SHP77 treated with DMSO at 0.1 percent for 48 hours (cell line): ENCODE measurements at regions not wholly inside any gene's neighbourhood (a gene's known extent, or its start where the extent isn't known, plus 50 kb on each side); places are given as distances from the start of the nearest gene placed in this dataset.
"Not testable (repeated sequence)": the region's sequence is repeated elsewhere in the genome, so short reads cannot be mapped to it uniquely, and the experiment has no call there.

Source experiments
- DNase-seq: peaks from one replicate; lab custom pipeline; 2025; lab: John Stamatoyannopoulos, UW

DNA sequence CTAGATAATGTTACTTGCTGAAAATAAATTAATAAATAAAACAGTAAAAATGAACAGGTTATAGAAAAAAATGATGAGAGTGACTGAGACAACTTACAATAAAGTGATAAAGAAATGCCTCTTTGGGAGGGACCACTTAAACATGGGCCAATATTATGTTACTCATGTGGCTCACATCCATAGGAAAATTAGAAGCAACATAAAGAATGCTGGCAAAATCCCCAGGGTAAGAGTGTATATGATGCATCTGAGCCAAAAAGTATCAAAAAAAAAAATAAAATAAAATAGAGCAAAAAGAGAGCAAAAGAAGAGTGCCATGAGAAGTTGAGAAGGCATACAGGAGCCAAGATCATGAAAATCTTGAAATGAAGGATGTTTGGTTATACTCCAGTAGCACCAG is 818.0 kb downstream of the LTN1 start:
- DNase-seq, result no peak

DNA sequence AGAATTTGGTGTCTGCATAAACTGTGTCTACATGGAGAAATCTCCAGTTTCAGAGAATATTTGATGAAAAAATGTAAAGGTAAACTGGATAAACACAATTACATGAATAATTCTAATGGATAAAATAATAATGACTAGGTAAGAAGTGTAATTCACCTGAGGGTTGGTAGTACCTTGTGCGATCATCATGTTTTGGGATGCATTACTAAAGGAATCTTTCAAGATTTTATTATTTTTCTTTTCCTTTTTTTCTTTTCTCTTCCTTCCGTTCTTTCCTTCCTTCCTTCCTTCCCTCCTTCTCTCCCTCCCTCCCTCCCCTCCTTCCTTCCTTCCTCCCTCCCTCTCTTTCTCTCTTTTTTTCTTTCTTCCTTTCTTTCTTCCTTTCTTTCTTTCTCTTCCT is 818.7 kb downstream of the LTN1 start:
- DNase-seq, result no peak

DNA sequence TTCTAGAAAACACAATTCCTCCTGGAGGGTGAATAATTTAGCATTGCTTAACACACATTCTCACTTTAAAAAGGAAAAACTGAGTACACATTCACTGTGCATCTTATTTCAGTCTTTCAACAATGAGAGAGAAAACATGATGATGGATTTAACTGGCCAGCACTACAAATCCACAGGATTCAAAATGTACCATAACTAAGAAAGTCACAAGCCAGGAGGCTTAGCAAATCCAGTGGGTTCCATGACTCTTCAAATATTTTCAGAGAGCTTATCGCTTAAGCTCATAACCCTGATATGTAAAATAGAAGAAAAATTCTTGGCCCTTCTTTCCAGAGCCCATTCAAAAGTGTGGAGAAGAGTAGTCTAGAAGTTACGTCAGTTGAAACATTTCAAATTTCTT is 820.3 kb downstream of the LTN1 start:
- DNase-seq, result no peak

DNA sequence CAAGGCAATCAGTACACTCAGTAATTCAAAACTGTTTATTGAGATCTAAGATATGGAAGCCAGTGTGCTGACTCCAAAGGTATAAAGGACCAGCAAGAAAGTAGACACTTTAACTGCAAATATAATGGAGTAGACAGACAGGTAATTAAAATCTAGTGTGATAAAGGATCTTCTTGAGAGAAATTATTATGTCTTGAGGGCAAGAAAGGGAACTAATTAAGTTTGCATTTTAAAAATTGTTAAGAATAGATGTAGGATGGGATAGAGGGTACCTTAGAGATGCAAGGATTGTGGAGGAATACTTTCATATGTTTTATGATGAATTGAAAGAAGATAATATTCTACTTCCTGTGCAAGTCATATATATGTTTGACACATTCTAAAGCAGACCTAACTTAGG is 825.3 kb downstream of the LTN1 start:
- no peak for DNase-seq

DNA sequence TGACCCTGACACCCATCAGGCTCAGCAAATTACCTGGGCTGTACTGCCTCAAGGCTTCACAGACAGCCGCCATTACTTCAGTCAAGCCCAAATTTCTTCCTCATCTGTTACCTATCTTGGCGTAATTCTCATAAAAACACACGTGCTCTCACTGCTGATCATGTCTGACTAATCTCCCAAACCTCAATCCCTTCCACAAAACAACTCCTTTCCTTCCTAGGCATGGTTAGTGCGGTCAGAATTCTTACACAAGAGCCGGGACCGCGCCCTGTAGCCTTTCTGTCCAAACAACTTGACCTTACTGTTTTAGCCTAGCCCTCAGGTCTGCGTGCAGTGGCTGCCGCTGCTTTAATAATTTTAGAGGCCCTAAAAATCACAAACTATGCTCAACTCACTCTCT is 828.2 kb downstream of the LTN1 start:
- DNase-seq, result not testable (repeated sequence)

DNA sequence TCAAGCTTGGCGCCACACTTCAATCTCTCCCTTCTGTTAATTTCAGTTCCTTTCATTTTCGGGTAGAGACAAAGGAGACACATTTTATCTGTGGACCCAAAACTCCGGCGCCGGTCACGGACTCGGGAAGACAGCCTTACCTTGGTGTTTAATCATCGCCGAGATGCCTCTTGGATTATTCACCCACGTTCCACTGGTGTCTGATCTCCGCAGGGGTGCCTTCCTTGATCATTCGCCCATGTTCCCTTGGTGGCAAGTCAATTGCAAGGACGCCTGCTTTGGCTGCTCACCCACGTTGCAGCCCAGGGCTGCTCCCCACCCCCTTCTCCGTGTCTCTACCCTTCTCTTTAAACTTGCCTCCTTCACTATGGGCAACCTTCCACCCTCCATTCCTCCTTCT is 830.6 kb downstream of the LTN1 start:
- not testable (repeated sequence) for DNase-seq

DNA sequence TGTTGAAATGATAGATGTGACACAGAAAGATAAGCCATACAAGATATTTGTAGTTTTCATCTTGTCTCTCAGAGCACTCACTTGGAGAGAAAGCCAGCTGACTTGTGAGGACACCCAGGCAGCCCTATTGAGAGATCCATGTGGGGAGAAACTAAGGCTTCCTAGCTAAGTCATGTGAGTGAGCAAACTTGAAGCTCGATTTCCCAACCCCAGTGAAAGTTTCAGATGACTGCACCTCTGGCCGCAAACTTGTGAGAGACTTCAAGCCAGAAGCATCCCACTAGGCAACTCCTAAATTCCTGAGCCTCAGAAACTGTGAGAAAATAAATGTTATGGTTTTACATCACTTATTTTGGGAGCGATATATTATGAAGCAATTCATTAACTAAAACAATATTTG is 832.3 kb downstream of the LTN1 start:
- no peak for DNase-seq

DNA sequence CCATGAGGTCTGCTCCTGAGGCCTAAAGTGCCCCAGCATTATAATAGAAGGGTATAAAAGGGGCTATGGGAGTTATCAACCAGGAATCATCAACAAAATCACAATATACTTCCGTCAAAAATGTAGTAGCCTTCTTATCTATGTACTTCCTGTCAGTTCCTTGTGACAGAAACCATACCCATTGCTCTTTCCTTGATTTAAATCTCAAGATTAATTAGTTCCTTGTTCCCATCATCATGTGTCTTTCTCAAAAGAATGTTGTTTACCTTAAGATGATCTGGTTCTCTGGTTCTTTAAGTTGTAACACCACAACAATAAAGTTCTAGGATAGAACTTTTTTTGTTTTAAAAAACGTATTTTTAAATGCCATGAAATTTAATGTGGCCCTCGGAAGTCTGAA is 833.3 kb downstream of the LTN1 start:
- no peak for DNase-seq

DNA sequence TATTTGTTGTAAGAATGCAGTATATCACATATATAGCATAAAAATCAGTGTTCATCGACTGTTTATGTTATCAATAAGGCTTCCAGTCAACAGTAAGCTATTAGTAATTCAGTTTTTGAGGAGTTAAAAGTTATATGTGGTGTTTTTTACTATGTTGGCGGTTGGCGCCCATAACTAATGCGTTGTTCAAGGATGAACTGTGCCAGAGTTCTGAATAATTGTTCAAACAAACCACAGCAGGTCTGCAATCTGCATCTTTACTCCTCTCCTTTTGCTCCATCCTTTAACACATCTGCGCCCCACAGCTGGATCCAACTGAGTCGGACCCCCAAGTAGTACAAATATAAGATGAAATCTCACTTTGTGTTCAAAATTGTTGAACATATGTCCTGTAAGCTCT is 836.1 kb downstream of the LTN1 start:
- DNase-seq, result no peak

DNA sequence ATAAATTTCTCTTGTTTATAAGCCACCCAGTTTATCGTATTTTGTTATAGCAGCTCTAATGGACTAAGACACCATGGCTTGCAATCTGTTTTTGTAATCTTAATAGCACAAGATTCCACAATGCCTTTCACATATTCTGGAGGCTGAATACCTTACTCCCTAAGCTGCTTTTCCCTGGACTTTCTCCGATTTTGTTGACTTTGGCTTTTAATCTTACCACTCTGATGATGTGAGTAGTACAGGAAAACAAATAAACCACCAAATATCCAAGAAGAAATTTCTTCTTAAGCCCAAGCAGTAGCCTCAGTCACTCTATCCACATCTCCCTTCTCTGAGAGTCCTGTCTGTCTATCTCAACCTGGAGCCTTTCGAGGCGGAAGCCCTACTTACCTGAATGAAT is 838.6 kb downstream of the LTN1 start:
- DNase-seq, result no peak

DNA sequence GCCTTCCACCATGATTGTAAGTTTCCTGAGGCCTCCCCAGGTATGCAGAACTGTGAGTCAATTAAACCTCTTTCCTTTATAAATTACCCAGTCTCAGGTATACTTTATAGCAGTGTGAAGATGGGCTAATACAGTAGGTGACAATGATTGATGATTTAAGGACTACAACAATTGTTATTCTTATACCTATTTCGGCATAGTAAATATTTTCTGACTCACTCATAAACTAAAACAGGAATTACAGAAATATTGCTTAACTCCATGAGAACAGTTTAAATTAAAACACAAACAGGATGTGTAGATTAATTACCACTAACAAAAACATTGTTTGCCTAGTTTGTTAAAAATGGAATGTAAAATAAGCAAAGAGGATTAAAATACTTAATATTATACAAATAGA is 839.9 kb downstream of the LTN1 start:
- DNase-seq, result no peak

DNA sequence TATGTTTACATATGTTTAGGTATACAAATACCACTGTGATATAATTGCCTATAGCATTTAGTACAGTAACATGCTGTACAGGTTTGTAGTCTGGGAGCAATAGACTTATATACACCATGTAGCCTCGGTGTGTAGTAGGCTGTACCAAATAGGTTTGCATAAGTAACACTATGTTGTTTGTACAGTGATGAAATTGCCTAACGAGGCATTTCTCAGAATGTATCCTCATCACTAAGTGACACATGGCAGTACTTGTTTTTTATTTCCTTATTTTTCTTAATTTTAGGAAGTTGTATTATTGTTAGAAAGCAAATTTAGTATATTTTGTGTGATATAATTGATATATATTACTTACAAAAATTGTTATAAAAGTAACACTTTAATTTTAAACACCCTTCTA is 840.9 kb downstream of the LTN1 start:
- no peak for DNase-seq

DNA sequence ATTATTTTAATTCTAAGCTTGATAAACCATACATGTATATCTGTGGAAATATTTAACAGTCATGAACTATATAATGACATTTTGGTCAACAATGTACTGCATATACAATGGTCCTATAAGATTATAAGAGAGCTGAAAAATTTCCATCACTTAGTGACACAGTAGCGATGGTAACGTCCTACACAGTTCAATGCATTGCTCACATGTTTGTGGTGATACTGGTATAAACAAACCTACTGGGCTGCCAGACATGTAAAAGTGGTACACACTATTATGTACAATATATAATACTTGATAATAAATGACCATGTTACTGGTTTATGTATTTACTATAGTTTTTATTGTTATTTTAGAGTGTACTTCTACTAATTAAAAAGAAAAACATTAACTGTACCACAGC is 841.9 kb downstream of the LTN1 start:
- DNase-seq, result no peak

DNA sequence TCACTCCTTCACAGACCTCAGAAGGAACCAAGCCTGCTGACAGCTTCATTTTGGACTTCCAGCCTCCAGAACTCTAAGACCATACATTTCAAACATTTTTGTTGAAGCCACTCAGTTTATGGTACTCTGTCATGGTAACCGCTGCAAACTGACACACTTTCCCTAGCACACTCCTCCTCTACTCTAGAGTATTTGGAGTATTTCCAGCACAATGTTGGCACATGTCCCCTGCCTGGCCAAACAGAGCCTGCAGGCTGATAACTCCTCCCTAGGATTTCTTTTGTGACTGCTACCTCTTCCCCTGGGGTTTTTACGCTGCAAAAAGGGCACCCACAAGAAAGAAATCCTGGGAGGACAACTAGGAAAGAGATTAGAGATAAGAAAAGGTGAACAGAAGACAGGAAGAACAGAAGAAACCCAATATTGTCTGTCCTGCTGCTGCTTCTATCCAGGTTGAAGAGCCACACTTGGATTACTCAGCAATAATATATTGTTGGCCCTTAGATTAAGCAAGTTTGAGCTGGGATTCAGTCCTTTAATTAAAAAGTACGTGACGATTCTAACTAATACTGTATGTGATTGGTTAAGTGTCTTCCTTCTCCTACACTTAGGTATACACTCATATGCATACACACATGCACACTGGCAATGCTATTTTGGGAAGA is 844.1 kb downstream of the LTN1 start:
- DNase-seq, result no peak

DNA sequence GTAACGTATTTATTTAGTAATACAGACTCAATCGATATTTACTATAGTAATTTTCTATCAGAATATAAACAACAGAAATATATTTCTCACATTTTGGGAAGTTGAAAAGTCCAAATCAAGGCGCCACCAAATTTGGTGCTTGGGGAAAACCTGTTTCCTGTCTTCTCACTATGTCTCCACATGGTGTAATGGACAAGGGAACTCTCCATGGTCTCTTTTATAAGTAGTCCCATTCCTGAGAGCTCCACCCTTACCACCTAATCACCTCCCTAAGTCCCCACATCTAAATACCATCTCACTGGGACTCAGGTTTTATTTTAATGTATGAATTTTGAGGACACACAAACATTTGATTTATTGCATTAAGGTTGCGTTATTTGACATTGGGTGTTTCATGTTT is 848.0 kb downstream of the LTN1 start:
- no peak for DNase-seq

DNA sequence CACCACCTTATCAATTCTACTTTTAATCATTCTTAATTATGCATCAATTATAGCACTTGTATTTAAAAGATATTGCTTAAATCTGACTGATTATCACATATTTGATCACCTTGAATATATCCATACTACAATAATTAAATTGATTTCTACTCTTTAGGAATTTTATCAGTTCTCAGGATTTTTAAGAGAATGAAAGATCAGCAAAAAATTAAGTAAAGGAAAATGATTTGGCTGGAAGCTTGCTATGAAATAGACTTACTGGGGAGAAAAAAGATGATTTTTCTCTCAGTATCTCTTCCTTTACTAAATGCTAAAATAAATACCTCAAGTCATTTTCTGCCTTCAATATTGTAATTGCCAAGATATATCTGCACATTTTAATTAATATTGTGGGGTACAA is 848.6 kb downstream of the LTN1 start:
- DNase-seq, result no peak

DNA sequence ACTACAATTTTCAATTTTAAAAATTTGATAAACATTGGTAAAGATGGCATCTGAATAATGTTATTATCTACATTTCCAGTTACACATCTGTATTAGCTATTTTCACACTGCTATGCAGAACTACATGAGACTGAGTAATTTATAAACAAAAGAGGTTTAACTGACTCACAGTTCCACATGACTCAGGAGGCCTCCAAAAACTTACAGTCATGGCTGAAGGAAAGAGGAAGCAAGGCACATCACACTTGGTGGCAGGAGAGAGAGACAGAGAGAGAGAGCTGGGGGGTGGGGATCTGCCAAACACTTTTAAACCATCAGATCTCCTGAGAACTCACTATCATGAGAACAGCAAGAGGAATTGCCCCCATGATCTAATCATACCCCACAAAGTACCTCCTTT is 850.0 kb downstream of the LTN1 start:
- DNase-seq, result no peak

DNA sequence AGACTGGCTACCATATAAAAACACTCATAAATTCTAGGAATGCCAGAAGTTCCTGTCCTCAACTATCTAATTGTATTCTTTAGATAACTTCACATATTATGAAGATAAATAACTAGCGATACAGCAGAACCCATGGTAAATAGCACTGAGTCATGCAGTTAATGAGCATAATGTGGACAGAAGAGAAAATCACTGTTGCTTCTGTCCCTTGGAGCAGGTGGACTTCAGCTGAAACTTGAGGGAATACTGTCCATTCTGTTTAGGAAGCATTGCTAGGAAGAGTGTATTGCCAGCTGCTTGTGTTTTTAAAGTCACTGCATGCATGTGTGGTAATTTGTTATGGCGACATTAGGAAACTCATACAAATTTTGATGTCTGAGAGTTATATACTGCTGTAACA is 854.4 kb downstream of the LTN1 start:
- DNase-seq, result no peak

DNA sequence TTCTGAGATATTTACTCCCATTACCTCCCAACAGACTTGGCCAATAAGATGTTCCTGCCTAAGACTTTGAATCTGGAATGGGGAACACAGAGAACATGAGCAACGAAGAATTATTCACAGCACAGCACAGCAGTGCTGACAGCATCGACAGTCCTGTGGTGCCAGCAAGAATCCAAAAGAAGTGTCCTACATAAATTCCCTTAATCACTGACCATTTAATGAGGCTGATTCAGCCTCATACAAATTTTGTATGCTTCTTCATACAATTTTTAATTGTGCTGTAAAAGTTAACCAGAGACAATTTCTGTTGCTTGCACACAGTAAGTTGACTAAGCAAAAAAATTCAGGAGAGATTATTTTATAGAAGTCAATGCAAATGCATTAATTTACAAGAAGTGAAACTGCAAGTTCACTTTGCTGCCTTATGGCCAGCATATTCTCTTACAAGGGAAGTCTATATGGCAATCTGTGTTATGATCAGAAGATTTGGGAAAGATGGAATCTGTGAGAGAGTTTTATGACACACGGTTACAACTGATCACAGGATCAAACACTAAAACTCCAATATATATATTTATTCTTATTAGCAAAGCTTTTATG is 855.9 kb downstream of the LTN1 start:
- DNase-seq, result no peak

DNA sequence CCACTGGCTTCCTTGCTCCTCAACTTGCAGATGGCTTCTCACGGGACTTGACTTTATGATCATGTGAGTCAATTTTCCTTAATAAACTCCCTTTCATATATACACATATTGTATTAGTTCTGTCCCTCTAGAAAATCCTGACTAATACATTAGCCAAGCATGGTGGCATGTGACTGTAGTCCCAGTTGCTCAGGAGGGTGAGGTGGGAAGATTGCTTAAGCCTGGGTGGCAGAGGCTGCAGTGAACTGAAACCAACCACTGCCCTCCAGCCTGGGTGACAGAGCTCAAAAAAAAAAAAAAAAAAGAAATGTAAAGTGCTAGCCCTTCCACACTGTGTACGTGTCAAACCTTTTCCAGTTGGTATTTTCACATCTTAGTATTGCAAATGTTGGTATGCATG is 857.0 kb downstream of the LTN1 start:
- no peak for DNase-seq

DNA sequence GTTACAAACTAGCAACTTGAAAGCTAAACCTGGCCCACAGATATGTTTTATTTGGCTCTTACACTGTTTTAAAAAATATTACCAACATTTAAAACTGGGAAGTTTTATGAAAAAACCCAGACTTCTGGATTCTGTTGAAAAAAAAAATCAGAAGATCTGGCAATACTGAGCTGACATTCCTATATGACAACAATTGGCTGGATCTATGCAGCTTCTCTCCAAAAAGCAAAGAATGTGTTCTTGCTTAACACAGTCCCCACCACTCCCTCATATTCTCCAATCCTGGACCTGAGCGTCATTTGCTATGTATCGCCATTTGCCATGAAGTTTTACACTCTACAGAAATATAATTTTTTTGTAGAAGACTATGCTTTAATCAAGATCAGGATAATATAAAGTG is 859.6 kb downstream of the LTN1 start:
- DNase-seq, result no peak

DNA sequence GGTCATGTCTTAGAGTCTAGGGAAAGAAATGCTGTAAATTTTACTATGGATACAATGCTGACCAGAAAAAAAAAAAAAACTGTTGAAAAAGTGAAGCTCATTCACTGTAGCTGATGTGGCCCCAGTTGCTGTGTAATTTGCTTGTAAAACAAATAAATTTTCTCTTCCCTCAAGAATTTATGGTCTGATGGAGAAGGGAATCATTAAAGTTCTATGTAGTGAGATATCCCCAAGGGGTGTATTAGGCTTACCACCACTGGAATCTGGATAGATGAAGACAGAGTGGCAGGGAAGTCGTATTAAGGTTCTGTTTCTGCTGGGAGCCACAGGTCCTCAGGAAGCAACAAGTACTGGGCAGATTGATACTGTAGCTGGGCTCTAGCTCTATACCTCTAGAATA is 860.0 kb downstream of the LTN1 start:
- DNase-seq, result no peak

DNA sequence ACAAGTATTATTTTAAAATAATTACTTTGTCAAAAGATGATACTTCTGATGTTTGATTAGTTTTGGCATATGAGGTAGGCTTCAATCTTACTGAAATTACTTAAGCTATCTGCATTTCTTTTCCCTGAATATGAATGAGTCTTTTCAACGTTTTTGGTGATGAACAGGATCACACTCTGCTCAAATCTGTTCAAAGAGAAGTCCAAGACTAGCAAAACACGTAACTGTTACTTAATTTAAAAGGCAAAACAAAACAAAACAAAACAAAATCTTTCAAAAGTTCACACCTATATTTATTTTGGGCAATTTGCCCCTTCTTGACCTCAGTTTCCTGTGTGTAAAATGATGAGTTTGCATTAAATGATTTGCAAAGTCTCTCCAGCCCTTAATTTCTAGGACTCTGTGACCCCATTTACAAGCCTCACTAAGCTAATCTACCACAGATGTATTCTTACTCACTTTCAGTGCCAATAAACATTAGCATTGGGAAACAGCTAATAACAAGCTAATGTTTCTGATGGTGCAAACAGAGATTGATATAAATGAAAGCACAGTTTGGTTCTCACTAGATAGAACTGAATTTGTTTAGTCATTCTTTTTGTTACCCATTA is 865.4 kb downstream of the LTN1 start:
- no peak for DNase-seq
